MM.1S (cell line): ENCODE measurements at regions not wholly inside any gene's neighbourhood (a gene's known extent, or its start where the extent isn't known, plus 50 kb on each side); places are given as distances from the start of the nearest gene placed in this dataset.
"Not testable (repeated sequence)": the region's sequence is repeated elsewhere in the genome, so short reads cannot be mapped to it uniquely, and the experiment has no call there.

Experiments used
- DNase-seq: peaks from one replicate; pipeline ENCODE4 v3.0.0-alpha.2; 2015
- H2AFZ ChIP-seq: fragments of 300-600 bp; sonication (generic); 2 replicates; pipeline ENCODE4 v1.6.0; 2016; ENCODE audit warnings: antibody characterized with exemption, low read length
- H3F3A ChIP-seq: fragments of 300-600 bp; sonication (generic); 2 replicates; pipeline ENCODE4 v1.6.1; 2016; ENCODE audit warnings: mild to moderate bottlenecking, antibody characterized with exemption, low read length, moderate library complexity, mixed read lengths; ENCODE audit not compliant: insufficient read depth
- H3K27ac ChIP-seq: fragments of 300-600 bp; sonication (generic); 2 replicates; pipeline ENCODE4 v1.5.1; 2016; ENCODE audit warnings: mild to moderate bottlenecking, low read length
- H3K27me3 ChIP-seq: fragments of 300-600 bp; sonication (generic); replicated peaks from 2 replicates; pipeline ENCODE4 v1.6.0; 2016; ENCODE audit warnings: low read length; ENCODE audit not compliant: insufficient read depth
- H3K36me3 ChIP-seq: fragments of 300-600 bp; sonication (generic); replicated peaks from 2 replicates; pipeline ENCODE4 v1.6.1; 2016; ENCODE audit warnings: mild to moderate bottlenecking, low read length, mixed read lengths; ENCODE audit not compliant: insufficient read depth
- H3K4me1 ChIP-seq: fragments of 300-600 bp; sonication (generic); 2 replicates; pipeline ENCODE4 v1.6.1; 2016; ENCODE audit warnings: low read length, mixed read lengths
- H3K4me2 ChIP-seq: fragments of 300-600 bp; sonication (generic); 2 replicates; pipeline ENCODE4 v1.6.0; 2016; ENCODE audit warnings: low read depth, low read length
- H3K4me3 ChIP-seq: fragments of 300-600 bp; sonication (generic); 2 replicates; pipeline ENCODE4 v1.5.1; 2016; ENCODE audit warnings: low read length, mixed read lengths
- H3K79me2 ChIP-seq: fragments of 300-600 bp; sonication (generic); 2 replicates; pipeline ENCODE4 v1.6.1; 2016; ENCODE audit warnings: mixed run types, low read length, mixed read lengths
- H3K9ac ChIP-seq: fragments of 300-600 bp; sonication (generic); 2 replicates; pipeline ENCODE4 v1.6.1; 2016; ENCODE audit warnings: low read length, mixed read lengths
- H3K9me2 ChIP-seq: fragments of 300-600 bp; sonication (generic); replicated peaks from 2 replicates; pipeline ENCODE4 v1.6.1; 2016; ENCODE audit warnings: mild to moderate bottlenecking, low read length, mixed read lengths; ENCODE audit not compliant: insufficient read depth
- H3K9me3 ChIP-seq: fragments of 300-600 bp; sonication (generic); replicated peaks from 2 replicates; pipeline ENCODE4 v1.6.1; 2016; ENCODE audit warnings: mild to moderate bottlenecking, low read length, mixed read lengths; ENCODE audit not compliant: insufficient read depth
- H4K20me1 ChIP-seq: fragments of 300-600 bp; sonication (generic); 2 replicates; pipeline ENCODE4 v1.6.1; 2016; ENCODE audit warnings: mild to moderate bottlenecking, low read length, moderate library complexity, mixed read lengths; ENCODE audit not compliant: insufficient read depth
- EZH2 ChIP-seq: fragments of 300-600 bp; sonication (generic); optimal IDR thresholded peaks from 2 replicates; pipeline ENCODE3; 2017; ENCODE audit warnings: low read depth, mild to moderate bottlenecking, antibody characterized with exemption, low read length, mixed read lengths
- EZH2phosphoT487 ChIP-seq: fragments of 300-600 bp; sonication (generic); IDR thresholded peaks from 2 replicates; pipeline ENCODE4 v1.6.1; 2018; ENCODE audit warnings: antibody characterized with exemption, low read length
- TF ChIP-seq, protein P1 (sequence below): fragments of 300-600 bp; sonication (generic); IDR thresholded peaks from 2 replicates; pipeline ENCODE4 v1.5.1; 2016; ENCODE audit warnings: antibody characterized with exemption, low read length, mixed read lengths

GRCh38 chr2:95685513-95685912 lies 93.7 kb downstream of the TRIM43 start:
- Histone ChIP-seq H3K9ac (no peak overlapping the region), H3K27ac (no peak overlapping the region), H3K9me3 (no peaks in the 10 kb centered on the region), H3K27me3 (no peaks in the 10 kb centered on the region), H3K9me2 (no peaks in the 10 kb centered on the region), H3K79me2 (no peaks in the 10 kb centered on the region), H3K36me3 (no peaks in the 10 kb centered on the region), H4K20me1 (no peaks in the 10 kb centered on the region), H3F3A (no peaks in the 10 kb centered on the region), H3K4me2 (no peak overlapping the region), H3K4me3 (no peak overlapping the region), H3K4me1 (no peaks in the 10 kb centered on the region), H2AFZ (no peak overlapping the region)
- DNase-seq: no peak
- TF ChIP-seq EZH2phosphoT487 (no peak), EZH2 (no peak)
- TF ChIP-seq, protein P1, sequence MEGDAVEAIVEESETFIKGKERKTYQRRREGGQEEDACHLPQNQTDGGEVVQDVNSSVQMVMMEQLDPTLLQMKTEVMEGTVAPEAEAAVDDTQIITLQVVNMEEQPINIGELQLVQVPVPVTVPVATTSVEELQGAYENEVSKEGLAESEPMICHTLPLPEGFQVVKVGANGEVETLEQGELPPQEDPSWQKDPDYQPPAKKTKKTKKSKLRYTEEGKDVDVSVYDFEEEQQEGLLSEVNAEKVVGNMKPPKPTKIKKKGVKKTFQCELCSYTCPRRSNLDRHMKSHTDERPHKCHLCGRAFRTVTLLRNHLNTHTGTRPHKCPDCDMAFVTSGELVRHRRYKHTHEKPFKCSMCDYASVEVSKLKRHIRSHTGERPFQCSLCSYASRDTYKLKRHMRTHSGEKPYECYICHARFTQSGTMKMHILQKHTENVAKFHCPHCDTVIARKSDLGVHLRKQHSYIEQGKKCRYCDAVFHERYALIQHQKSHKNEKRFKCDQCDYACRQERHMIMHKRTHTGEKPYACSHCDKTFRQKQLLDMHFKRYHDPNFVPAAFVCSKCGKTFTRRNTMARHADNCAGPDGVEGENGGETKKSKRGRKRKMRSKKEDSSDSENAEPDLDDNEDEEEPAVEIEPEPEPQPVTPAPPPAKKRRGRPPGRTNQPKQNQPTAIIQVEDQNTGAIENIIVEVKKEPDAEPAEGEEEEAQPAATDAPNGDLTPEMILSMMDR: no peak

GRCh38 chr2:95686056-95686825 lies 94.4 kb downstream of the TRIM43 start:
- H3K27ac ChIP-seq, H3K9me3 ChIP-seq, H3K4me2 ChIP-seq: not testable (repeated sequence)

GRCh38 chr2:95687852-95688251 lies 96.1 kb downstream of the TRIM43 start:
- not testable (repeated sequence) for H3K79me2 ChIP-seq, H4K20me1 ChIP-seq, H3K36me3 ChIP-seq, H2AFZ ChIP-seq, H3K9ac ChIP-seq, H3K4me2 ChIP-seq, H3K4me1 ChIP-seq, DNase-seq, H3K9me2 ChIP-seq, H3F3A ChIP-seq, H3K9me3 ChIP-seq, H3K27ac ChIP-seq, H3K4me3 ChIP-seq, H3K27me3 ChIP-seq

More at GRCh38 chr2:95686056-95686825, 94.4 kb downstream of the TRIM43 start:
- not testable (repeated sequence) for H3K36me3 ChIP-seq, H4K20me1 ChIP-seq, H3K9me2 ChIP-seq, H3K79me2 ChIP-seq, H3K27me3 ChIP-seq, H3K4me3 ChIP-seq, DNase-seq, H2AFZ ChIP-seq, H3K4me1 ChIP-seq, H3K9ac ChIP-seq, H3F3A ChIP-seq

DNA sequence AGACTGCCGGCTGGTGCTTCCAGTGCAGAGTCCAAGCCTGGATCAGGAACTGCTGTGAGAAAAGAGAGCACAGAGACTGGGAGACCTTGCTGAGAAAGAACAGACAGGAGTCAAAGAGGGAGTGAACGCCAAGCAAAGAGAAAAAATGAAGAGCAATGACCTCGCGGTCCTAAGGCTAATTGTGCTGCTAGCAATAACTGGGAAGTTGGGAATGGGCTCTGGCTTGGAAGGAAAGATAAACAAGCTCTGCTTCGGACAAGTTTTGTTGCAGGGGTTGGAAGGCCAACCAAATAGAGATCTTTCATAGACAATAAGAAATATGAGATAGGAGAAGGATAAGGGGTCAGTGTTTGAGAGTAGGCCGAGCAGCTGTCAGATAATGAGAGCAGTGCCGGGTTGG lies 99.4 kb downstream of the TRIM43 start:
- H3K4me2 ChIP-seq, H3K4me3 ChIP-seq: not testable (repeated sequence)

DNA sequence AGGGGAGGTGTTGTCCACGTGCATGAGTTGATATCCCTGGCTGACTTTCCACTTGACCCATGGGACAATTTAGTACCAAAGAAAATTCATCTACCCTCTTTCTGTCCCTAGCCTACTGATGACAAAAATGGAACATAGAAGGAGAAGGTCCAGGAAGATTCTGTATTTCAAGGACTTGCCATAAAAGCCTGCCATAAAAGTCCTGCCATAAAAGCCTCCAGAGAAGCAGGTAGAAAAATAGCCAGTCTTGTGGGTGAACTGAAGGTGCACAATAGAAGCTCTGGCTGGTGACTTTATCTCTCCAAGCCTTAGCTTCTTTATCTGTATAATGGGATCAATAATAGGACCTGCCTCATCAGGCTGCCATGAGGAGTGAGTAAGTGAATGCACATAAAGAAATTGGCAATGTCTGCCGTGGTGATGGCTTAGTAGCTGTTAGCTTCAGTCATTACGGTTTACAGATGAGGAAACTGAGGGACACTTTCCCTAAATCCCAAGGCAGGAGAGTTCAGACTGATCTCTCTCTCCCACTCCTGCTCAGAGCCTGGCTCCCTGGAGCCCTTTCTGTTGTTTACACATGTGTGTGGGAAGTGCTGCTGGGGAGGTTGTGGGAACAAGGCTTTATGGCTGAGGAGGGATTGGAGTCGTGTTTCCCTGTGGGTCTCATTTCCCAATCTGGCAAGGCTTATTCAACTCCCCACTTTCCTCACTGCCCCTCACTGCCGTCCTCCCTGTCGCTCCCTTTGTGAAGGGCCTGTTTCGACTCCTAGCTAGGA lies 101.5 kb downstream of the TRIM43 start:
- H3K9me2 ChIP-seq, H3K4me2 ChIP-seq, H3K4me3 ChIP-seq, H3K27me3 ChIP-seq, H3K4me1 ChIP-seq, H3F3A ChIP-seq, H2AFZ ChIP-seq, H3K9me3 ChIP-seq, H3K27ac ChIP-seq, H3K79me2 ChIP-seq, DNase-seq, H3K9ac ChIP-seq, H4K20me1 ChIP-seq, H3K36me3 ChIP-seq: not testable (repeated sequence)

More for the DNA sequence above, 99.4 kb downstream of the TRIM43 start:
- H3K4me1 ChIP-seq, H3K27ac ChIP-seq, H3K9me3 ChIP-seq, H4K20me1 ChIP-seq, H3K9ac ChIP-seq, H3K79me2 ChIP-seq, H3F3A ChIP-seq, H3K36me3 ChIP-seq, H3K9me2 ChIP-seq, DNase-seq, H3K27me3 ChIP-seq, H2AFZ ChIP-seq: not testable (repeated sequence)
